T-helper 2 cell treated with Interferon-gamma antibody and Interleukin-4, amounts not matched to agents 5 μg/mL and 100 μg/mL, for 36 hours (primary cell): ENCODE measurements at regions not wholly inside any gene's neighbourhood (a gene's known extent, or its start where the extent isn't known, plus 50 kb on each side); places are given as distances from the start of the nearest gene placed in this dataset.

Experiments
- DNase-seq: peaks from one replicate; pipeline ENCODE4 v3.0.0; 2021; ENCODE audit warnings: low spot score
- H3K27ac Mint-ChIP-seq: one replicate; pipeline ENCODE4 v1.8.0; 2021; ENCODE audit warnings: mild to moderate bottlenecking, mixed read lengths
- H3K27me3 Mint-ChIP-seq: one replicate; pipeline ENCODE4 v1.8.0; 2021; ENCODE audit warnings: low read depth, mixed read lengths
- H3K36me3 Mint-ChIP-seq: one replicate; pipeline ENCODE4 v1.8.0; 2021; ENCODE audit warnings: low read depth, mixed read lengths
- H3K4me1 Mint-ChIP-seq: one replicate; pipeline ENCODE4 v1.8.0; 2021; ENCODE audit warnings: low read depth, mixed read lengths
- H3K4me3 Mint-ChIP-seq: one replicate; pipeline ENCODE4 v1.8.0; 2022; ENCODE audit warnings: mild to moderate bottlenecking, moderate library complexity, mixed read lengths
- H3K9me3 Mint-ChIP-seq: one replicate; pipeline ENCODE4 v1.8.0; 2021; ENCODE audit warnings: mixed read lengths

GRCh38 chr14:61632807-61633206 lies 62.5 kb upstream of the HIF1A start:
- peaks cover 3% of the 10 kb centered on the region for H3K36me3 Mint-ChIP-seq
- peaks cover 3% of the 10 kb centered on the region for H3K9me3 Mint-ChIP-seq
- no peaks in the 10 kb centered on the region for H3K27me3 Mint-ChIP-seq
- H3K4me3 Mint-ChIP-seq, result no peak overlapping the region
- no peak overlapping the region for H3K27ac Mint-ChIP-seq
- H3K4me1 Mint-ChIP-seq, result peaks cover 18% of the 10 kb centered on the region
- no peak for DNase-seq

GRCh38 chr14:61636291-61636690 lies 59.0 kb upstream of the HIF1A start:
- DNase-seq, result no peak
- no peak overlapping the region for H3K27ac Mint-ChIP-seq
- peaks cover 24% of the 10 kb centered on the region for H3K4me1 Mint-ChIP-seq
- H3K27me3 Mint-ChIP-seq, result no peaks in the 10 kb centered on the region
- peaks cover 3% of the 10 kb centered on the region for H3K9me3 Mint-ChIP-seq
- no peak overlapping the region for H3K4me3 Mint-ChIP-seq
- H3K36me3 Mint-ChIP-seq, result peaks cover 3% of the 10 kb centered on the region

GRCh38 chr14:61636779-61637178 lies 58.5 kb upstream of the HIF1A start:
- peaks cover 3% of the 10 kb centered on the region for H3K9me3 Mint-ChIP-seq
- no peaks in the 10 kb centered on the region for H3K27me3 Mint-ChIP-seq
- peaks cover 3% of the 10 kb centered on the region for H3K36me3 Mint-ChIP-seq
- H3K4me1 Mint-ChIP-seq, result peaks cover 25% of the 10 kb centered on the region
- H3K27ac Mint-ChIP-seq, result no peak overlapping the region
- no peak for DNase-seq
- no peak overlapping the region for H3K4me3 Mint-ChIP-seq

- H3K27ac Mint-ChIP-seq, result no peak overlapping the region
- H3K4me1 Mint-ChIP-seq, result peaks cover 27% of the 10 kb centered on the region
- H3K9me3 Mint-ChIP-seq, result peaks cover 3% of the 10 kb centered on the region
- H3K36me3 Mint-ChIP-seq, result peaks cover 3% of the 10 kb centered on the region
- H3K4me3 Mint-ChIP-seq, result no peak overlapping the region
- DNase-seq, result no peak
- H3K27me3 Mint-ChIP-seq, result no peaks in the 10 kb centered on the region
These were observed 56.5 kb upstream of the HIF1A start for GRCh38 chr14:61638595-61639387.

GRCh38 chr14:61640158-61641136 lies 54.9 kb upstream of the HIF1A start:
- no peak for DNase-seq
- no peaks in the 10 kb centered on the region for H3K27me3 Mint-ChIP-seq
- H3K4me1 Mint-ChIP-seq, result peaks cover 33% of the 10 kb centered on the region
- no peak overlapping the region for H3K27ac Mint-ChIP-seq
- no peak overlapping the region for H3K4me3 Mint-ChIP-seq
- peaks cover under 1% of the 10 kb centered on the region for H3K9me3 Mint-ChIP-seq
- H3K36me3 Mint-ChIP-seq, result no peaks in the 10 kb centered on the region

DNA sequence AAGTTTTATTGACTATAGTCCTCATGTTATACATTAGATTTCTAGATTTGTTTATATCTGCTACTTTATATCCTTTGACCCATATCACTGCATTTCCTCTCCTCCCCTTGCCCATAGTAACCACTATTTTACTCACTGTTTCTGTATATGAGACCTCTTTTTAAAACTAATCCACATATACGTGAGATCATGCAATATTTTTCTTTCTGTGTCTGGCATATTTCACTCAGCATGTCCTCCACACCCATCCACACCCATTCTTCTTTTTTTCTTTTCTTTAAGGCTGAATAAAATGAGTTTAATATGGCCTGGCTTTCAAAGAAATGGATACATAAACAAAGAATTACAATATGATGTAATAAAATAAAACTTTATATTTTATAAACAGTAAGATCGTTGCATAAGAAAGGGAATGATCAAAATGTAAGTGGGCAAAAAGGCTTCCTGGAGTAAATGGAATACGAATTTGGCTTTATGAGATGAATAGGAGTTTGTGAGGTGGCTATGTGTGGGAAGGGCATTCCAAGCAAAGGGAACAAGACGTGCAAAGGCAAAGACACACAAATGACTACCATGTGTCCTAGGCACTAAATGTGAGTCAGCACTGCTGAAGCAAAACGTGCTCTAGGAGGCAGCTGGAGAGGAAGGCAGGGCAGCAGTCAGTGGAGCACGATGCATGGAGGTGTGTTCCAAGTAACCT lies 53.2 kb upstream of the HIF1A start:
- no peak overlapping the region for H3K27ac Mint-ChIP-seq
- no peaks in the 10 kb centered on the region for H3K9me3 Mint-ChIP-seq
- H3K4me3 Mint-ChIP-seq, result no peak overlapping the region
- DNase-seq, result no peak
- no peaks in the 10 kb centered on the region for H3K27me3 Mint-ChIP-seq
- peaks cover 25% of the 10 kb centered on the region for H3K4me1 Mint-ChIP-seq
- H3K36me3 Mint-ChIP-seq, result no peaks in the 10 kb centered on the region

- no peak overlapping the region for H3K27ac Mint-ChIP-seq
- H3K4me3 Mint-ChIP-seq, result no peak overlapping the region
- H3K4me1 Mint-ChIP-seq, result peaks cover 22% of the 10 kb centered on the region
- H3K27me3 Mint-ChIP-seq, result no peaks in the 10 kb centered on the region
- no peaks in the 10 kb centered on the region for H3K36me3 Mint-ChIP-seq
- DNase-seq, result no peak
- no peaks in the 10 kb centered on the region for H3K9me3 Mint-ChIP-seq
These were observed 52.7 kb upstream of the HIF1A start for GRCh38 chr14:61642614-61642982.

GRCh38 chr14:61643555-61643954 lies 51.8 kb upstream of the HIF1A start:
- Mint-ChIP-seq H3K4me1 (peaks cover 25% of the 10 kb centered on the region), H3K27me3 (no peaks in the 10 kb centered on the region), H3K27ac (no peak overlapping the region), H3K4me3 (no peak overlapping the region), H3K36me3 (no peaks in the 10 kb centered on the region), H3K9me3 (no peaks in the 10 kb centered on the region)
- DNase-seq, result no peak

DNA sequence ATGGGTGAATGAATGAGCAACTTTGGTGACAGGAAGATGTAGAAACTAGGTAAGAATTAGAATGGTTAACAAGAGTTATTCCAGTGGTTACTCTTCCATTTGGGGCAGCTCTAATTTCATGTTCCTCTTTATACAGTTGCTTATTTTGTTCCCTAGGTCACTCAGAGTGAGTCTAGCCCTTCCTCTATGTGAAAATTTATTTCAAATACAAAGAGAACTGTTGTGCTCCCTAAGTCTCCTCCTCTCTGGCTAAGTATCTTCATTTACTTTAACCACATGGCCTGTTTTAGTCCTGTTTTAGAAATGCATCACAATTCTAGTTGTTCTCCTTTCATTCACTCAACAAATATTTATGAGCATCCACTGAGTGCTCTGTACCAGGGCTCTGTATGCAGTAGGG lies 51.1 kb upstream of the HIF1A start:
- H3K4me1 Mint-ChIP-seq, result peaks cover 29% of the 10 kb centered on the region
- no peak overlapping the region for H3K4me3 Mint-ChIP-seq
- no peak overlapping the region for H3K27ac Mint-ChIP-seq
- no peak for DNase-seq
- H3K27me3 Mint-ChIP-seq, result no peaks in the 10 kb centered on the region
- no peaks in the 10 kb centered on the region for H3K36me3 Mint-ChIP-seq
- H3K9me3 Mint-ChIP-seq, result no peaks in the 10 kb centered on the region

- no peak overlapping the region for H3K4me3 Mint-ChIP-seq
- no peaks in the 10 kb centered on the region for H3K27me3 Mint-ChIP-seq
- H3K36me3 Mint-ChIP-seq, result no peaks in the 10 kb centered on the region
- no peak for DNase-seq
- no peak overlapping the region for H3K27ac Mint-ChIP-seq
- no peaks in the 10 kb centered on the region for H3K9me3 Mint-ChIP-seq
- peaks cover 34% of the 10 kb centered on the region for H3K4me1 Mint-ChIP-seq
These were observed 50.5 kb upstream of the HIF1A start for GRCh38 chr14:61644834-61645233.

DNA sequence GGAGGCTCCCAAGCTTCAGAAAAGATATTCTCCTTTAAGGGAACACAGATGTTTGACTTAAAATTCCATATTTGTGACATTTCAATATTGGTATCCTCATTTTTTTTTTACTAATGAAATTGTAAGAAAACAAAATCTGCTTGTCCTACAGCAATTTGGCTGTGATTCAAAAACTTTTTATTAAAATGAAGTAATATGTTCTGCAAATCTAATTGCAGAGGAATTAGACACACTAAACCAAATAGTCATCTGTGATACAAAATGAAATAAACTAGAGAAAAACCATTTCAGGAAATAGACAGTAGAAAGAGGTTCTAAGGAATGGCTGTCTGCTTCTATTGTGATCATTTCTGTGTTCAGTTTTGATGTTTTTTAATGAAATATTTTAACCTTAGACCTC lies 50.1 kb upstream of the HIF1A start:
- no peak for DNase-seq
- no peaks in the 10 kb centered on the region for H3K36me3 Mint-ChIP-seq
- no peaks in the 10 kb centered on the region for H3K9me3 Mint-ChIP-seq
- H3K4me3 Mint-ChIP-seq, result no peak overlapping the region
- H3K27ac Mint-ChIP-seq, result no peak overlapping the region
- peaks cover 34% of the 10 kb centered on the region for H3K4me1 Mint-ChIP-seq
- no peaks in the 10 kb centered on the region for H3K27me3 Mint-ChIP-seq
